Activated naive CD8-positive, alpha-beta T cell treated with anti-CD3 and anti-CD28 coated beads, Interleukin-2, amount 50 U/mL, for 24 hours (primary cell): ENCODE measurements at regions not wholly inside any gene's neighbourhood (a gene's known extent, or its start where the extent isn't known, plus 50 kb on each side); places are given as distances from the start of the nearest gene placed in this dataset.
"Not testable (repeated sequence)": the region's sequence is repeated elsewhere in the genome, so short reads cannot be mapped to it uniquely, and the experiment has no call there.

ENCODE experiments used
- ATAC-seq: fragments of 150-1000 bp; cut with Tn5 transposase; one replicate; pipeline ENCODE4 v1.10.0; 2021
- DNase-seq: peaks from one replicate; pipeline ENCODE4 v3.0.0; 2021
- H3K27ac Mint-ChIP-seq: one replicate; pipeline ENCODE4 v1.8.0; 2021; ENCODE audit warnings: mild to moderate bottlenecking, mixed read lengths
- H3K27me3 Mint-ChIP-seq: one replicate; pipeline ENCODE4 v1.8.0; 2021; ENCODE audit warnings: mixed read lengths
- H3K36me3 Mint-ChIP-seq: one replicate; pipeline ENCODE4 v1.8.0; 2021; ENCODE audit warnings: low read depth, mixed read lengths
- H3K4me1 Mint-ChIP-seq: one replicate; pipeline ENCODE4 v1.8.0; 2021; ENCODE audit warnings: mixed read lengths
- H3K4me3 Mint-ChIP-seq: one replicate; pipeline ENCODE4 v1.8.0; 2021; ENCODE audit warnings: mild to moderate bottlenecking, moderate library complexity, mixed read lengths
- H3K9me3 Mint-ChIP-seq: one replicate; pipeline ENCODE4 v1.8.0; 2021; ENCODE audit warnings: mixed read lengths

- peaks cover 35% of the 10 kb centered on the region for H3K27me3 Mint-ChIP-seq
- not testable (repeated sequence) for H3K9me3 Mint-ChIP-seq, H3K4me1 Mint-ChIP-seq, H3K27ac Mint-ChIP-seq, ATAC-seq, H3K36me3 Mint-ChIP-seq
- peak; percentile 10 for DNase-seq
- peak overlapping the region; percentile 73 for H3K4me3 Mint-ChIP-seq
Observed at GRCh38 chr7:150047772-150048171, 174.0 kb downstream of the ATP6V0E2 start.

GRCh38 chr7:150048244-150049011 lies 174.7 kb downstream of the ATP6V0E2 start:
- DNase-seq (peak; percentile 7), ATAC-seq (peak; percentile 31)
- not testable (repeated sequence) for H3K9me3 Mint-ChIP-seq, H3K36me3 Mint-ChIP-seq, H3K27ac Mint-ChIP-seq, H3K4me1 Mint-ChIP-seq
- H3K4me3 Mint-ChIP-seq, result peak overlapping the region; percentile 73
- peaks cover 35% of the 10 kb centered on the region for H3K27me3 Mint-ChIP-seq

- Mint-ChIP-seq H3K27me3 (peaks cover 31% of the 10 kb centered on the region), H3K4me3 (peak overlapping the region; percentile 40)
- H3K9me3 Mint-ChIP-seq, H3K4me1 Mint-ChIP-seq, H3K27ac Mint-ChIP-seq, H3K36me3 Mint-ChIP-seq: not testable (repeated sequence)
- DNase-seq (peak; percentile 2), ATAC-seq (peak; percentile 80)
Observed at GRCh38 chr7:150049012-150049655, 175.4 kb downstream of the ATP6V0E2 start.

GRCh38 chr7:150053396-150053795 lies 179.6 kb downstream of the ATP6V0E2 start:
- not testable (repeated sequence) for H3K36me3 Mint-ChIP-seq, DNase-seq, H3K4me3 Mint-ChIP-seq, H3K9me3 Mint-ChIP-seq, ATAC-seq, H3K27ac Mint-ChIP-seq, H3K4me1 Mint-ChIP-seq
- peaks cover 12% of the 10 kb centered on the region for H3K27me3 Mint-ChIP-seq

GRCh38 chr7:150054242-150054641 lies 180.5 kb downstream of the ATP6V0E2 start:
- H3K4me3 Mint-ChIP-seq, H3K27me3 Mint-ChIP-seq, ATAC-seq, H3K9me3 Mint-ChIP-seq, DNase-seq, H3K4me1 Mint-ChIP-seq, H3K36me3 Mint-ChIP-seq, H3K27ac Mint-ChIP-seq: not testable (repeated sequence)

GRCh38 chr7:150060259-150061221 lies 186.8 kb downstream of the ATP6V0E2 start:
- H3K27ac Mint-ChIP-seq, H3K36me3 Mint-ChIP-seq, H3K9me3 Mint-ChIP-seq, H3K4me3 Mint-ChIP-seq, H3K27me3 Mint-ChIP-seq, H3K4me1 Mint-ChIP-seq: not testable (repeated sequence)
- peak; percentile 100 for ATAC-seq
- peak; percentile 94 for DNase-seq

- not testable (repeated sequence) for H3K9me3 Mint-ChIP-seq, DNase-seq, H3K4me1 Mint-ChIP-seq, H3K27ac Mint-ChIP-seq, H3K27me3 Mint-ChIP-seq, H3K36me3 Mint-ChIP-seq, H3K4me3 Mint-ChIP-seq, ATAC-seq
Observed at GRCh38 chr7:150063195-150063594, 189.4 kb downstream of the ATP6V0E2 start.

GRCh38 chr7:150069555-150070313 lies 196.0 kb downstream of the ATP6V0E2 start:
- not testable (repeated sequence) for H3K9me3 Mint-ChIP-seq, ATAC-seq, H3K36me3 Mint-ChIP-seq, H3K27ac Mint-ChIP-seq, DNase-seq, H3K4me1 Mint-ChIP-seq, H3K4me3 Mint-ChIP-seq, H3K27me3 Mint-ChIP-seq

GRCh38 chr7:150077543-150077942 lies 203.8 kb downstream of the ATP6V0E2 start:
- not testable (repeated sequence) for H3K4me1 Mint-ChIP-seq, H3K27me3 Mint-ChIP-seq, H3K9me3 Mint-ChIP-seq, H3K36me3 Mint-ChIP-seq, H3K4me3 Mint-ChIP-seq, DNase-seq, ATAC-seq, H3K27ac Mint-ChIP-seq

GRCh38 chr7:150081865-150082264 lies 208.1 kb downstream of the ATP6V0E2 start:
- H3K27me3 Mint-ChIP-seq, result peaks cover 11% of the 10 kb centered on the region
- H3K27ac Mint-ChIP-seq, ATAC-seq, H3K9me3 Mint-ChIP-seq, H3K4me3 Mint-ChIP-seq, H3K36me3 Mint-ChIP-seq, DNase-seq, H3K4me1 Mint-ChIP-seq: not testable (repeated sequence)

GRCh38 chr7:150084724-150085123 lies 211.0 kb downstream of the ATP6V0E2 start:
- H3K27me3 Mint-ChIP-seq, H3K4me1 Mint-ChIP-seq, H3K36me3 Mint-ChIP-seq, H3K9me3 Mint-ChIP-seq, DNase-seq, H3K27ac Mint-ChIP-seq, H3K4me3 Mint-ChIP-seq, ATAC-seq: not testable (repeated sequence)

GRCh38 chr7:150087478-150087877 lies 213.7 kb downstream of the ATP6V0E2 start:
- not testable (repeated sequence) for H3K4me3 Mint-ChIP-seq, DNase-seq, ATAC-seq, H3K27me3 Mint-ChIP-seq, H3K9me3 Mint-ChIP-seq, H3K27ac Mint-ChIP-seq, H3K4me1 Mint-ChIP-seq, H3K36me3 Mint-ChIP-seq

GRCh38 chr7:150089139-150089538 lies 215.4 kb downstream of the ATP6V0E2 start:
- not testable (repeated sequence) for H3K27ac Mint-ChIP-seq

GRCh38 chr7:150090776-150091175 lies 217.0 kb downstream of the ATP6V0E2 start:
- not testable (repeated sequence) for H3K9me3 Mint-ChIP-seq, H3K27ac Mint-ChIP-seq, ATAC-seq, H3K36me3 Mint-ChIP-seq, H3K4me1 Mint-ChIP-seq, H3K27me3 Mint-ChIP-seq, DNase-seq, H3K4me3 Mint-ChIP-seq

More at GRCh38 chr7:150089139-150089538, 215.4 kb downstream of the ATP6V0E2 start:
- H3K4me3 Mint-ChIP-seq, H3K36me3 Mint-ChIP-seq, H3K27me3 Mint-ChIP-seq, H3K9me3 Mint-ChIP-seq, ATAC-seq, H3K4me1 Mint-ChIP-seq, DNase-seq: not testable (repeated sequence)
